NCI-H1436 treated with DMSO at 0.1 percent for 48 hours (cell line): ENCODE measurements at regions not wholly inside any gene's neighbourhood (a gene's known extent, or its start where the extent isn't known, plus 50 kb on each side); places are given as distances from the start of the nearest gene placed in this dataset.

Source experiments
- DNase-seq: peaks from one replicate; lab custom pipeline; 2025; lab: John Stamatoyannopoulos, UW

GRCh38 chr17:77445760-77446532 lies 305.2 kb downstream of the SEC14L1 start:
- no peak for DNase-seq

- no peak for DNase-seq
Measured at GRCh38 chr17:77446940-77447634, 306.3 kb downstream of the SEC14L1 start.

DNA sequence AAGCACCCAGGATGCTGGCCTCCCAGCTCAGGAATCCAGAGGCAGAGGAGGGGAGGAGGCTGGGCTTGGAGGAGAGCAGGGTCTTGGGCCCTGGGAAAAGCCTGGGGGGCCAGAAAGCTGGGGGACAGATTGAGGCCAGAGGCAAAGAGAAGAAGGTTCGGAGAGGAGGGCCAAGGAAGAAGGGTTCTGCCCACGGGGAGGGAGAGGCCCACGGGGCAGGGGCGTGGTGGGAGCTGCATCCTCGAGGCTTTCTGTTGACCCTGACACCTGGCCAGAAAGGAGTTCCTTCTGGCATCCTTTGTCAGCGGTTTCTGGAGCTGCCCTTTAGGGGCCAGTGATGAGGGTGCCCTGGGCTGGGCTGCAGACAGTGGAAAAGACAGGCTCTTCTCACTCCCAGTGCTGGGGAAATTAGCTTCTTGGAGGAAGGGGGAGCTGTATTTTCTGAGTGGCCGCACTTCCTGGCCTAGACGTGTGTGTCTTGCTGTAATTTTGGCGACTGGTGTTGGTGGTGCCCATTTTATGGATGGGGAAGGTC lies 308.7 kb downstream of the SEC14L1 start:
- DNase-seq, result no peak

- no peak for DNase-seq
Measured at GRCh38 chr17:77449908-77450741, 309.4 kb downstream of the SEC14L1 start.

DNA sequence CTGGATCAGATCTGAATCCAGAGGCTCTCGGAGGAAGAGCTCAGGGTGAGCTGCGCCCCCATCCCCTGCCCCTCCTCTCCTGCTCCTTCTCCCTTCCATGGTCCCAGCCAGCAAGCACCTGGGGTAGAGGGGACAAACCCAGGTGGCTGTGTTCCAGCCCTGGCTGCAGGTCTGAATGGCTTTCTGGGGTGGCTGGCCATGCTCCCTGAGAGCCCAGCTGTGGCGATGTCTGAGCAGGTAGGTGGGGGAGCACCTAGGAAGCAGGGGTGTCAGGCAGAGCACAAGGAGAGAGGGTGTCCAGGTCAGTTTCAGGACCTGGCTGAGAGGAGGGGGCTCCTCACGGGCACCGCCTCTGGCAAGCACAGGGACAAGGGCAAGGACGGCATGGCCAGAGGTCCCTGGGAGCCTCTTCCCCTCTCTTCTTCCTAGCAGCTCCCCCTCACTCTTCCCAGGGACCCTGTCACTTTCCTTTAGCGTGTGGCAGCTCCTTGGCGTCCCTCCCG lies 310.0 kb downstream of the SEC14L1 start:
- DNase-seq, result no peak

DNA sequence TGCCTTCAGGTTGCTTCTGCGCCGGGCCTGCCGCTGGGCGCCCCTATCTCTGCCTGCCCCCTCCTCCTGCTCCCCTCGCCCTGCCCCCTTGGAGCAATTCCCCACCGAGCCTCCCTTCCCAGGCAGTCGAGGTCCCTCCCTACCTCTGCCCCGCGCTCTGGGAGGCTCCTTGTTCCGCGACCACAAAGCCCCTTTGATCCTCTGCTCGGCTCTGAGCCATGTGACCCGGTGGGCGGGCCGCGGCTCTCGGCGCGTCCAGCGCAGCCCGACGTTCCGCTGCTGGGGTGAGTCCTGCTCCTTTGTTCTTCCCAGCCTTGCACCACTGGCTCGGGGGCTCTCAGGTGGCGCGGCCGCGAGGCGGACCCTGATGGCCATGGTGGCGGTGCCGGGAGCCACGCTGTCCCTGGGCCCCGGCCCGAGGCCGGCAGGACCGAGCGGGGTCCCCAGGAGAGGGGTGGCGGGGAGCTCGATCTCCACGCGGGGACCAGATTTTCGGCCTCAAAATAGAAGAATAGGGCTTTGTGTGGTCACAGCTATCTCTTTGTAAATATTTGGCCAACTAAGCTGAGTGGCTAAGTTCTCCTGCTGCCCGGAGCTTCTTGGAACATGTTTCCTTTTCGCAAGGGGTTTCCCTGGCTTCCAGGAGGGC lies 310.6 kb downstream of the SEC14L1 start:
- DNase-seq, result no peak

- no peak for DNase-seq
Measured at GRCh38 chr17:77451894-77452852, 311.4 kb downstream of the SEC14L1 start.

DNA sequence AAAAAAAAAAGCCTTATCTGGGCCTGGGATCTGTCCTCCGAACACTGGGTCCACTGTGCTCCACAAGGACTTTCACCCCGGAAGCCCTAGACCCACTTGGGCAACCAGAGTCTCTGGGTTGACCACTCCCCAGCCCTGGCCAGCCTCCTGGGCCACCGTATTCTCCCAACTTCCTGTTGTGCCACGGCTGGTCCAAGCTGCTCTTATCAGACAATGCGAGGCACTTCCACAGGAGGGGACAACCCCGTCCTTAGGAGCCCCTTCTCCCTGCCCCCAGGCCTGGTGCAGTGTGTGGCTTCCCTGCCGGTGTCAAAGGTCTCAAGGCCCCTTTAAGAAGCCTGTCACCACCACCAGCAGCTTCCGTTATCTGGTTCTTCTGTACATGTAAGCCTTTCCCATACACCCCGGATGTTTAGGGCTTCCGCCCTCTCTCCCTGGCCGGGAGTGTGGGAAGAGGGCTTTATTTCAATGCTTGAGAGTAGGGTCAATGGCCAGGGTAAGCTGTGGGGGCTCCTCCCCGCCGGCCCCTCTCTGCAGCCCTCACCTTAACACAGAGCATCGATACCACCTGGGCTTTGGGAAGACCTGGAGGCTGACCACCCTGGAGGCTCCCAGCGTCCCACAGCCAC lies 313.0 kb downstream of the SEC14L1 start:
- DNase-seq, result no peak

- no peak for DNase-seq
Measured at GRCh38 chr17:77454242-77455095, 313.7 kb downstream of the SEC14L1 start.

DNA sequence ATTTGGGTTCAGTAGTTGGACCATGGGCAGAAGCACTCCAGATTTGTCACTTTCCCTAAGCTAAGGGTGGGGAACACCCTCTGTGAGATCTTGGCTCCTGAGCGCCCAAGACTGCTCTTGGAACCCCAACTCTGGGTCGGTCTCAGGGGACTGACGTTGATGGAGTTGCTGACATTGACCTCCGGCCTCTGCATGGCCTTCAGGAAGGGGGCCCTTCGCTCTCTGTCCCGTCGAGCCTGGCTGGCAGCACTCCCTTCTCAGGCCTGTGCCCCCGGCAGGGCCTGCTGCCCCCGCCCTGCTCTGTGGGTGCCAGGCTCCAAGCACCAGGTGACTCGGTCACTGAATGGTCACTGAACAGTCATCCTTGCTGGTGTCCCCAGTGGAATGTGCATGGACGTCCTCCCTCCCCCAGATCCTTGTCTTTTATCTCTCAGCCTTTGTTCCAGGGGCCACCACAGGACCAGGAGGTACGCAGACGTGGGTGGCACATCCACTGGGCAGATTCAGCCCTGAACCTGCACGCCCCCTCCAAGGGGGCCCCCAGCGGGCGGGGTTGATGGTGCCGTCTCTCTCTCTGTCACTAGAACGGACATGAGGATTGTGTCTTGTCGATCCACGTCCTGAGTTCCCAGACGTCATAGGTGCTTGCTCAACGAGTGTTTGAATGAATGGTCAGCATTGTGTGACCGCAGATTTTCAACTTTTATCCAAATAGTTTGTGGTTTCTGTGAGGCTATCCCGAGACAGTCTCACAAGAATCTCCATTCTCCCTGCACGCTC lies 314.5 kb downstream of the SEC14L1 start:
- DNase-seq, result no peak

GRCh38 chr17:77455891-77456260 lies 315.1 kb downstream of the SEC14L1 start:
- no peak for DNase-seq

GRCh38 chr17:77456271-77456950 lies 315.6 kb downstream of the SEC14L1 start:
- DNase-seq, result no peak

GRCh38 chr17:77456951-77457548 lies 316.3 kb downstream of the SEC14L1 start:
- no peak for DNase-seq

GRCh38 chr17:77457572-77458201 lies 316.9 kb downstream of the SEC14L1 start:
- DNase-seq, result no peak

GRCh38 chr17:77458202-77459017 lies 317.6 kb downstream of the SEC14L1 start:
- DNase-seq, result no peak
